Panc1 (cell line): ENCODE measurements at regions not wholly inside any gene's neighbourhood (a gene's known extent, or its start where the extent isn't known, plus 50 kb on each side); places are given as distances from the start of the nearest gene placed in this dataset.

Experiments
- ATAC-seq: fragments of 200-7000 bp; cut with Tn5 transposase; 2 replicates; pipeline ENCODE4 v1.9.1; 2020; ENCODE audit warnings: mild to moderate bottlenecking, moderate library complexity
- BruUV-seq: library from RNA; stranded (reverse); fragments of 400-500 nt; replicated peaks from 2 replicates; lab custom pipeline; 2021; lab: Mats Ljungman, UMichigan
- CTCF ChIA-PET: fragments of 300-600 bp; sonication (Branson Sonifier 250); formaldehyde crosslinking; loops from one replicate; lab custom pipeline; 2022; ENCODE audit warnings: antibody characterized with exemption; lab: Charles Lee
- POLR2A ChIA-PET: fragments of 300-600 bp; sonication (Branson Sonifier 250); formaldehyde crosslinking; loops from one replicate; lab custom pipeline; 2022; ENCODE audit warnings: antibody characterized with exemption; lab: Charles Lee
- DNase-seq: peaks from one replicate; pipeline ENCODE4 v3.0.0-alpha.2; 2010; ENCODE audit warnings: low read depth, low spot score
- H3K27ac ChIP-seq: 2 replicates; pipeline ENCODE4 v1.5.1; 2011; ENCODE audit warnings: mild to moderate bottlenecking, low read length, inconsistent platforms
- H3K27me3 ChIP-seq: fragments of 200-500 bp; sonication (Bioruptor generic); 2 replicates; pipeline ENCODE4 v1.6.0; 2014; ENCODE audit warnings: low read length, inconsistent platforms; ENCODE audit not compliant: control insufficient read depth, insufficient read depth
- H3K36me3 ChIP-seq: fragments of 200-500 bp; sonication (Bioruptor generic); 2 replicates; pipeline ENCODE4 v1.5.1; 2014; ENCODE audit warnings: inconsistent platforms, mild to moderate bottlenecking, low read length, moderate library complexity; ENCODE audit not compliant: control insufficient read depth, insufficient read depth
- H3K4me1 ChIP-seq: 2 replicates; pipeline ENCODE4 v1.5.1; 2011; ENCODE audit warnings: inconsistent platforms, mild to moderate bottlenecking, low read length, moderate library complexity; ENCODE audit not compliant: control insufficient read depth, insufficient read depth
- H3K4me3 ChIP-seq, 2 experiments: 2 replicates each; pipeline ENCODE4 v1.5.1; 2011 to 2012; ENCODE audit warnings: low read depth in 2 of 2, low read length in 2 of 2, mild to moderate bottlenecking in 2 of 2, inconsistent platforms in 1 of 2, moderate library complexity in 1 of 2
- H3K9me3 ChIP-seq: fragments of 200-500 bp; sonication (Bioruptor generic); 2 replicates; pipeline ENCODE4 v1.5.1; 2014; ENCODE audit warnings: low read depth, mild to moderate bottlenecking, inconsistent platforms, low read length, moderate library complexity; ENCODE audit not compliant: control insufficient read depth, insufficient read depth
- POLR2AphosphoS5 ChIP-seq: IDR thresholded peaks from 2 replicates; pipeline ENCODE4 v1.6.1; 2012; ENCODE audit warnings: mild to moderate bottlenecking, low read depth, low read length, moderate library complexity
- SIN3A ChIP-seq: IDR thresholded peaks from 2 replicates; pipeline ENCODE4 v1.6.1; 2012; ENCODE audit warnings: low read depth, mild to moderate bottlenecking, low read length, moderate library complexity, borderline replicate concordance; ENCODE audit not compliant: insufficient read depth
- TCF7L2 ChIP-seq: IDR thresholded peaks from 2 replicates; pipeline ENCODE4 v1.6.1; 2011; ENCODE audit warnings: mild to moderate bottlenecking, low read depth, low read length, inconsistent platforms
- in situ Hi-C: cut with HindIII; loops from 2 replicates; pipeline ENCODE4 v1.10.0; 2016; ENCODE audit warnings: low sequenced_read_pairs, low pct_unique_long_range_greater_than_20kb
- intact Hi-C: fragments of 100-400 bp; cut with micrococcal nuclease; formaldehyde crosslinking; loops from one replicate; pipeline ENCODE4 v1.10.0; 2022; ENCODE audit not compliant: unreplicated experiment
- TF ChIP-seq, protein P1 (sequence below), 2 experiments: IDR thresholded peaks; 2 replicates each; pipeline ENCODE4 v1.6.1; 2011 to 2012; ENCODE audit warnings: low read depth in 2 of 2, control low read depth in 1 of 2, low read length in 1 of 2, mild to moderate bottlenecking in 1 of 2, moderate library complexity in 1 of 2; ENCODE audit not compliant: insufficient read depth in 1 of 2
- TF ChIP-seq, protein P2 (sequence below): fragments of 450-650 bp; IDR thresholded peaks from 2 replicates; pipeline ENCODE4 v1.5.1; 2017; ENCODE audit warnings: mild to moderate bottlenecking

DNA sequence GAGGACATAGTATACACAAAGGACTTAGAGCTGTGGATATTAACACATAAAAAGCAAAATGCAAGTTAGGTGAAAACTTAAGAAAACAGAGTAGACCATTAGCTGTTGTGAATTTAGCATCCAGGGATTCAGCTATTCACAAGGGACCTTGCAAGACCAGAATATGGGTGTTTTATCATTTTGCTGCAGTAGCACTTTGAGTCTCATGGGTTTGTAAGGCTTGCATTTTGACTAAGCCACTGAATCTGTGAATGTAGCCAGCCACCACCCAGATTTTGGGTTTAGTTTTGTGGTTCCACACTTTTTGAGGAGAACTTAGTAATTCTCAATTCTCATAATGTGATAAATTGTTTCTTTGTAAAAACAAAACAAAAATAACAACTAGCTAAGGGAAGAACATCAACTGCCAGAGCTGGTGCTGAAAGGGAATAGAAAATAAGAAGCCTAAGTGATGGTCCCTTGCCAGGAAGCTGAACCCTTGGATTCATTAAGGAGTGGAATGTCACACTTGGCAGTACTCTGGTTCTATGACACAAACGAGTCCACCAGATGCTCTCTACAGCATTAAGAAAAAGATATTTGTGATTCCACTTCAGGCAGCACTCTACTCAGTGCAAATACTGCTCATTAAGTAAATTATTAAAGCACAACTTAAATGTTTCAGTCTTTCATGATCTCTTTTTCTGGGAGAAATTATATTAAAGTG is 557.4 kb upstream of the ZNF462 start:
- H3K9me3 ChIP-seq: no peaks in the 10 kb centered on the region
- DNase-seq (no peak), ATAC-seq (no peak)
- no peak overlapping the region for H3K4me3 ChIP-seq
- H3K27ac ChIP-seq: no peak overlapping the region
- in situ Hi-C loops (no loop called here), intact Hi-C loops (no loop called here)
- TF ChIP-seq, protein P1, sequence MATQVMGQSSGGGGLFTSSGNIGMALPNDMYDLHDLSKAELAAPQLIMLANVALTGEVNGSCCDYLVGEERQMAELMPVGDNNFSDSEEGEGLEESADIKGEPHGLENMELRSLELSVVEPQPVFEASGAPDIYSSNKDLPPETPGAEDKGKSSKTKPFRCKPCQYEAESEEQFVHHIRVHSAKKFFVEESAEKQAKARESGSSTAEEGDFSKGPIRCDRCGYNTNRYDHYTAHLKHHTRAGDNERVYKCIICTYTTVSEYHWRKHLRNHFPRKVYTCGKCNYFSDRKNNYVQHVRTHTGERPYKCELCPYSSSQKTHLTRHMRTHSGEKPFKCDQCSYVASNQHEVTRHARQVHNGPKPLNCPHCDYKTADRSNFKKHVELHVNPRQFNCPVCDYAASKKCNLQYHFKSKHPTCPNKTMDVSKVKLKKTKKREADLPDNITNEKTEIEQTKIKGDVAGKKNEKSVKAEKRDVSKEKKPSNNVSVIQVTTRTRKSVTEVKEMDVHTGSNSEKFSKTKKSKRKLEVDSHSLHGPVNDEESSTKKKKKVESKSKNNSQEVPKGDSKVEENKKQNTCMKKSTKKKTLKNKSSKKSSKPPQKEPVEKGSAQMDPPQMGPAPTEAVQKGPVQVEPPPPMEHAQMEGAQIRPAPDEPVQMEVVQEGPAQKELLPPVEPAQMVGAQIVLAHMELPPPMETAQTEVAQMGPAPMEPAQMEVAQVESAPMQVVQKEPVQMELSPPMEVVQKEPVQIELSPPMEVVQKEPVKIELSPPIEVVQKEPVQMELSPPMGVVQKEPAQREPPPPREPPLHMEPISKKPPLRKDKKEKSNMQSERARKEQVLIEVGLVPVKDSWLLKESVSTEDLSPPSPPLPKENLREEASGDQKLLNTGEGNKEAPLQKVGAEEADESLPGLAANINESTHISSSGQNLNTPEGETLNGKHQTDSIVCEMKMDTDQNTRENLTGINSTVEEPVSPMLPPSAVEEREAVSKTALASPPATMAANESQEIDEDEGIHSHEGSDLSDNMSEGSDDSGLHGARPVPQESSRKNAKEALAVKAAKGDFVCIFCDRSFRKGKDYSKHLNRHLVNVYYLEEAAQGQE (IDR thresholded peaks at IDR 0.05; ENCODE audit: insufficient read depth in 1 of 2, low read depth in 2 of 2, low read length in 1 of 2): no peak
- no peak for TF ChIP-seq POLR2AphosphoS5
- TF ChIP-seq TCF7L2: no peak
- no peak for TF ChIP-seq SIN3A
- TF ChIP-seq, protein P2, sequence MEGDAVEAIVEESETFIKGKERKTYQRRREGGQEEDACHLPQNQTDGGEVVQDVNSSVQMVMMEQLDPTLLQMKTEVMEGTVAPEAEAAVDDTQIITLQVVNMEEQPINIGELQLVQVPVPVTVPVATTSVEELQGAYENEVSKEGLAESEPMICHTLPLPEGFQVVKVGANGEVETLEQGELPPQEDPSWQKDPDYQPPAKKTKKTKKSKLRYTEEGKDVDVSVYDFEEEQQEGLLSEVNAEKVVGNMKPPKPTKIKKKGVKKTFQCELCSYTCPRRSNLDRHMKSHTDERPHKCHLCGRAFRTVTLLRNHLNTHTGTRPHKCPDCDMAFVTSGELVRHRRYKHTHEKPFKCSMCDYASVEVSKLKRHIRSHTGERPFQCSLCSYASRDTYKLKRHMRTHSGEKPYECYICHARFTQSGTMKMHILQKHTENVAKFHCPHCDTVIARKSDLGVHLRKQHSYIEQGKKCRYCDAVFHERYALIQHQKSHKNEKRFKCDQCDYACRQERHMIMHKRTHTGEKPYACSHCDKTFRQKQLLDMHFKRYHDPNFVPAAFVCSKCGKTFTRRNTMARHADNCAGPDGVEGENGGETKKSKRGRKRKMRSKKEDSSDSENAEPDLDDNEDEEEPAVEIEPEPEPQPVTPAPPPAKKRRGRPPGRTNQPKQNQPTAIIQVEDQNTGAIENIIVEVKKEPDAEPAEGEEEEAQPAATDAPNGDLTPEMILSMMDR: no peak
- H3K36me3 ChIP-seq: no peaks in the 10 kb centered on the region
- no peaks in the 10 kb centered on the region for H3K4me1 ChIP-seq
- no TSS peak for BruUV-seq
- ChIA-PET POLR2A (no interaction called here), CTCF (no interaction called here)
- H3K27me3 ChIP-seq: no peaks in the 10 kb centered on the region

DNA sequence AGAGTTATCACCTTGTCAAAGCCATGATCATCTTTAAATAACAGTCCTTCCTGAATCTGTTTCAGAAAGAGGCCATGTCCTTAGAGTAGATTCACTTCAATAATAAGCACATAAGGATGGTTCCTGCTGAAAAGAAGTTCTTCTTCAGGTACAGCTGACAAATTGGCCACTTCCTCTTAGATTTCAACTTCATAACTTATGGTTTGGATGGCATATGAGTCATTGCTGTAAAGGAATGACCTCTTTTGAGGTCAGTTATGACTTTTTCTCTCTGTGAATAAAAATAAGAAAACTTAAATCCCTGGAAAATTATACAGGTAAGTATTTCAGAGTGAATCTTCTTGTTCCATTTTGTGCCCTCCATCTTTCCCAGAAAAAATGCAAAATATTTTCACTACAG is 555.3 kb upstream of the ZNF462 start:
- Histone ChIP-seq H3K36me3 (no peaks in the 10 kb centered on the region), H3K9me3 (no peaks in the 10 kb centered on the region), H3K27me3 (no peaks in the 10 kb centered on the region), H3K27ac (no peak overlapping the region), H3K4me1 (no peaks in the 10 kb centered on the region), H3K4me3 (no peak overlapping the region)
- ChIA-PET POLR2A (no interaction called here), CTCF (no interaction called here)
- intact Hi-C loops (no loop called here), in situ Hi-C loops (no loop called here)
- DNase-seq: no peak
- BruUV-seq: no TSS peak
- ATAC-seq: no peak
- TF ChIP-seq, protein P1 (IDR thresholded peaks at IDR 0.05; ENCODE audit: insufficient read depth in 1 of 2, low read depth in 2 of 2, low read length in 1 of 2): no peak
- TF ChIP-seq TCF7L2: no peak
- no peak for TF ChIP-seq POLR2AphosphoS5
- TF ChIP-seq SIN3A: no peak
- TF ChIP-seq, protein P2: no peak
